Spleen (tissue), 7 donors: ENCODE measurements at regions not wholly inside any gene's neighbourhood (a gene's known extent, or its start where the extent isn't known, plus 50 kb on each side); places are given as distances from the start of the nearest gene placed in this dataset.

ENCODE experiments used
- CTCF ChIP-seq, 11 experiments: fragments of 200-600 bp in 7 of 11; fragments of 450-650 bp in 4 of 11; sonication (generic) in 4 of 11; IDR thresholded peaks in 8 of 11; conservative IDR thresholded peaks in 3 of 11; 1 replicate in 7 of 11; 2 replicates in 4 of 11; pipeline versions ENCODE4 v1.4.0 to v1.8.0; 2016 to 2021; ENCODE audit warnings: antibody characterized with exemption in 11 of 11, inconsistent platforms in 4 of 11, mild to moderate bottlenecking in 1 of 11
- POLR2A ChIP-seq, 3 donors: fragments of 450-650 bp; IDR thresholded peaks; one replicate each; pipeline ENCODE4 v1.5.1; 2017; ENCODE audit warnings: antibody characterized with exemption in 3 of 3, mild to moderate bottlenecking in 1 of 3
- POLR2AphosphoS5 ChIP-seq, 3 donors: sonication (generic); formaldehyde crosslinking; IDR thresholded peaks; one replicate each; pipeline ENCODE4 v1.5.1; 2017; ENCODE audit warnings: antibody characterized with exemption in 3 of 3
- donor health status: DM: no; HTN: no; CAD: no; lungs with moderate emphysema.
- donor health status: DM: no; HTN: no; CAD: no.
- donor health status: DM: no; HTN: no; CAD: no.

GRCh38 chr2:22554453-22554852 lies 830.5 kb upstream of the KLHL29 start:
- no peak for TF ChIP-seq CTCF (IDR thresholded peaks at IDR 0.05 in 8 of 11, conservative IDR thresholded peaks at IDR 0.05 in 3 of 11)
- no peak for TF ChIP-seq POLR2A (IDR thresholded peaks at IDR 0.05)
- TF ChIP-seq POLR2AphosphoS5 (IDR thresholded peaks at IDR 0.05) = no peak
